Mesodermal cell (in vitro differentiated cells): ENCODE measurements at regions not wholly inside any gene's neighbourhood (a gene's known extent, or its start where the extent isn't known, plus 50 kb on each side); places are given as distances from the start of the nearest gene placed in this dataset.

Experiments
- H3K27ac ChIP-seq: 2 replicates; pipeline ENCODE4 v1.7.0; 2013; ENCODE audit warnings: mild to moderate bottlenecking, low read depth, low read length, moderate library complexity; ENCODE audit not compliant: severe bottlenecking
- H3K36me3 ChIP-seq: 2 replicates; pipeline ENCODE4 v1.7.1; 2013; ENCODE audit warnings: mild to moderate bottlenecking, low read length, moderate library complexity; ENCODE audit not compliant: control insufficient read depth, insufficient read depth
- H3K4me1 ChIP-seq: one replicate; pipeline ENCODE4 v1.7.1; 2013; ENCODE audit warnings: mild to moderate bottlenecking, low read length; ENCODE audit not compliant: insufficient read depth, control insufficient read depth, poor library complexity, severe bottlenecking
- H3K4me3 ChIP-seq: 2 replicates; pipeline ENCODE4 v1.7.0; 2013; ENCODE audit warnings: low read length, control low read depth, mild to moderate bottlenecking; ENCODE audit not compliant: insufficient read depth, poor library complexity, severe bottlenecking; ENCODE audit errors: extremely low read depth
- H3K9me3 ChIP-seq: 2 replicates; pipeline ENCODE4 v1.7.1; 2013; ENCODE audit warnings: mild to moderate bottlenecking, low read length, moderate library complexity; ENCODE audit not compliant: control insufficient read depth
- WGBS, 2 experiments: methylation state at CpG; one replicate each; pipeline ENCODE4 v1.1.5; 2013; ENCODE audit warnings: missing lambda C conversion rate in 2 of 2; ENCODE audit not compliant: insufficient coverage in 2 of 2; 5-methylcytosine and 5-hydroxymethylcytosine counted together

- no peaks in the 10 kb centered on the region for H3K4me1 ChIP-seq
- no peaks in the 10 kb centered on the region for H3K36me3 ChIP-seq
- no peaks in the 10 kb centered on the region for H3K9me3 ChIP-seq
- H3K4me3 ChIP-seq = no peak overlapping the region
- no peak overlapping the region for H3K27ac ChIP-seq
Measured at GRCh38 chr2:150925611-150926010, 336.1 kb downstream of the RBM43 start.

DNA sequence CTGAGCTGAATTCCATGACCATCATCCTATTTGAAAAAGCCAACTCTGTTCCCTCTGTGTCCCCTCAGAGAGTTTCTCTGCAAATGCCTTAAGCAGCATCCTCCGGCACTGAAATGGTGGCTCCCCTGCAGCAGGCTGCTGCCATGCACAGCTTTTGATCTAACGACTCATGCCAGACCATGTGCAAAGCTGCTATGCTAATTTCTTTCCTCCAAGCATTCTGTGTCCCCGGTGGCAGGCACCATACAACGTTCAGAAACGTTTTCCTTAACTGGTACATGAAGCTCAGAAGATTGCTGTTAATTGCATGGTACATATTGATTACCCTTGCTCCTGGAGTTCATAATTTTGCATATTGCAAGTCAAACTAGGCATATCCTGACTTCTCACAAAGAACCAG is 336.8 kb downstream of the RBM43 start:
- 64 to 94% methylated on average over 2 to 4 of the region's 5 CpGs for WGBS, 2 experiments
- Histone ChIP-seq H3K27ac (no peak overlapping the region), H3K36me3 (no peaks in the 10 kb centered on the region), H3K9me3 (no peaks in the 10 kb centered on the region), H3K4me3 (no peak overlapping the region), H3K4me1 (no peaks in the 10 kb centered on the region)

- no peak overlapping the region for H3K4me3 ChIP-seq
- H3K27ac ChIP-seq = no peak overlapping the region
- WGBS, 2 experiments = 82% methylated on average over 3 of the region's 5 CpGs; no CpG with 5 or more reads in 1 of the 2 experiments
- H3K36me3 ChIP-seq = no peaks in the 10 kb centered on the region
- no peaks in the 10 kb centered on the region for H3K4me1 ChIP-seq
- H3K9me3 ChIP-seq = no peaks in the 10 kb centered on the region
Measured at GRCh38 chr2:150919901-150920300, 341.8 kb downstream of the RBM43 start.

DNA sequence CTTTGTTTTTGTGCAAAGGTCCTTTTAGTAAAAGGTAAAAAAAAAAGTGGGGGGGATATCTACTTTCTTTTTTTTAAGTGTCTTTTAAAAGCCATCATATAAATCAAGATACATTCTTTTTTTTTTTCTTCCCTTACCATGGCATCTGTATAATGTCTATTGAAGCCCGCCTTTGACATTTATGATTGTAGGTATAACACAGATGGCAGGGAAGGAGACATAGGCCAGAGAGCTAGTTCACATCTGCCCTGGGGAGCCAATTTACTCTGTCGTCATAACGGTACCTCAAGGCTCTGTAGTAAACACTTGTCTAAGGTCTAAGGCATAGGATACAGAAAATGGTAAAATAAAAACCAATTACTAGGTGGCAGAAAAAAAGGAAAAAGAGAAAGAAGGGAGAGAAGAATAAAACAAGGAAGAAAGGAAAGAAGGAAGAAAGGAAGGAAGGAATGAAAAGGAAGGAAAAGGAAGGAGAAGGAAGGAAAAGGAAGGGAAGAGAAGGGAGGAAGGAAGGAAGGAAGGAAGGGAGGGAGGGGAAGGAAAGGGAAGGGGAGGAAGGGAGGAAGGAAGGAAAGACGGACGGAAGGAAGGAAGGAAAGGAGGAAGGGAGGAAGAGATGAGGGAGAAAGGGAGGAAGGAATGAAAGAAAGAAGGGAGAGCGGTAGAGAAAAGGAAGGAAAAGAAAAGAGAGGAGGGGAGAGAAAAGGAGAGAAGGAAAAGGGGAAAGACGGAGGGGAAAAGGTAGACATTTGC is 343.5 kb downstream of the RBM43 start:
- H3K36me3 ChIP-seq = no peaks in the 10 kb centered on the region
- no peaks in the 10 kb centered on the region for H3K4me1 ChIP-seq
- no peak overlapping the region for H3K4me3 ChIP-seq
- WGBS, 2 experiments = 82 to 96% methylated on average over 5 to 6 of the region's 7 CpGs
- no peak overlapping the region for H3K27ac ChIP-seq
- no peaks in the 10 kb centered on the region for H3K9me3 ChIP-seq

- Histone ChIP-seq H3K4me3 (no peak overlapping the region), H3K36me3 (no peaks in the 10 kb centered on the region), H3K9me3 (no peaks in the 10 kb centered on the region), H3K4me1 (no peaks in the 10 kb centered on the region), H3K27ac (no peak overlapping the region)
- WGBS, 2 experiments = 97 to 98% methylated on average over 4 to 5 of the region's 8 CpGs
Measured at GRCh38 chr2:150916467-150917396, 344.9 kb downstream of the RBM43 start.

- 73 to 77% methylated on average over 7 to 8 of the region's 9 CpGs for WGBS, 2 experiments
- Histone ChIP-seq H3K36me3 (no peaks in the 10 kb centered on the region), H3K27ac (no peak overlapping the region), H3K9me3 (no peaks in the 10 kb centered on the region), H3K4me1 (no peaks in the 10 kb centered on the region), H3K4me3 (no peak overlapping the region)
Measured at GRCh38 chr2:150911766-150912280, 349.8 kb downstream of the RBM43 start.

DNA sequence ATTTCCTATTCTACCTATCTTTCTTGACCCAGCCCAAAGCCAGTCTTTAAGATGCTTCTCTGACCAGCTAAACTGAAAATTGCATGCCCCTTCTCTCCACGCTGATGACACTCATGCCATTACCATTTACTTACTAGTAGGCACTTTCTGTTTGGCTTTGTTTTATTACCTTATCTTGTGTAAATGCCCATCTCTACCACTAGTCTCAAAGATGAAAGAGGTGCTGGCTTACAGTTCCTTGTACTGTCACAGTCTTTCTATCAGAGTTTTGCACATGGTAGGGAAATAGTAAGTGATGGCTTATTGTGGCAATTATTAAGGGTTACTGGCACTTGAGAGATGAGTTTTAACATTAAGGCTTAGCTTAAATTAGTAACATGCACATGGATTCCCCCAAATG is 352.1 kb downstream of the RBM43 start:
- Histone ChIP-seq H3K4me3 (no peak overlapping the region), H3K36me3 (no peaks in the 10 kb centered on the region), H3K27ac (no peak overlapping the region), H3K9me3 (no peaks in the 10 kb centered on the region), H3K4me1 (no peaks in the 10 kb centered on the region)
- WGBS, 2 experiments = 100% methylated on average over 1 of the region's 1 CpG; no CpG with 5 or more reads in 1 of the 2 experiments

GRCh38 chr2:150909090-150909489 is 352.6 kb downstream of the RBM43 start:
- H3K4me1 ChIP-seq = no peaks in the 10 kb centered on the region
- H3K36me3 ChIP-seq = no peaks in the 10 kb centered on the region
- no peak overlapping the region for H3K4me3 ChIP-seq
- no peaks in the 10 kb centered on the region for H3K9me3 ChIP-seq
- H3K27ac ChIP-seq = no peak overlapping the region

DNA sequence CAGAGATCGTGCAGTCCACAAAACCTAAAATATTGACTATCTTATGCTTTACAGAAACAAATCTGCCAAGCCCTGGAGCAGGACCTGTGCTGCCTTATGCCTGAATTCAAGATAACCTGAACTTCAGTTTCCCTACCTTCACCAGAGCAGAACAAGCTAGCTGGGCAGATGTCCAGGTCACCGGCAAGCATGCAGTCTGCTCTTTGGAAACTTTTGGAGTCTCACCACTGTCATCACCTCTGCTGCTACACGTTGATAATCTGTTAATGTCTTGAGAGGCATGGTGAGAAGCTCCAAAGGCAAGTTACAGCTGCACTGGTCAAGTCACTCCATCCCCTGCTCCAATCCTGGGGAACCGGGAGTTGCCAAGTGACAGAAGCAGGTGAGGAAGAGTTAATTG is 354.2 kb downstream of the RBM43 start:
- H3K27ac ChIP-seq = no peak overlapping the region
- no peaks in the 10 kb centered on the region for H3K36me3 ChIP-seq
- no peaks in the 10 kb centered on the region for H3K4me1 ChIP-seq
- no peak overlapping the region for H3K4me3 ChIP-seq
- WGBS, 2 experiments = 83% methylated on average over 1 of the region's 4 CpGs; no CpG with 5 or more reads in 1 of the 2 experiments
- no peaks in the 10 kb centered on the region for H3K9me3 ChIP-seq

- Histone ChIP-seq H3K4me1 (no peaks in the 10 kb centered on the region), H3K27ac (no peak overlapping the region), H3K9me3 (no peaks in the 10 kb centered on the region), H3K36me3 (no peaks in the 10 kb centered on the region), H3K4me3 (no peak overlapping the region)
- WGBS, 2 experiments = no CpG with 5 or more reads among the region's 3 CpGs
Measured at GRCh38 chr2:150903461-150903860, 358.2 kb downstream of the RBM43 start.
